ENCODE measurements at regions not wholly inside any gene's neighbourhood (a gene's known extent, or its start where the extent isn't known, plus 50 kb on each side); places are given as distances from the start of the nearest gene placed in this dataset.

GRCh38 chr13:31940076-31940475 is 91.5 kb upstream of the FRY start:
- TF ChIP-seq, protein P1, sequence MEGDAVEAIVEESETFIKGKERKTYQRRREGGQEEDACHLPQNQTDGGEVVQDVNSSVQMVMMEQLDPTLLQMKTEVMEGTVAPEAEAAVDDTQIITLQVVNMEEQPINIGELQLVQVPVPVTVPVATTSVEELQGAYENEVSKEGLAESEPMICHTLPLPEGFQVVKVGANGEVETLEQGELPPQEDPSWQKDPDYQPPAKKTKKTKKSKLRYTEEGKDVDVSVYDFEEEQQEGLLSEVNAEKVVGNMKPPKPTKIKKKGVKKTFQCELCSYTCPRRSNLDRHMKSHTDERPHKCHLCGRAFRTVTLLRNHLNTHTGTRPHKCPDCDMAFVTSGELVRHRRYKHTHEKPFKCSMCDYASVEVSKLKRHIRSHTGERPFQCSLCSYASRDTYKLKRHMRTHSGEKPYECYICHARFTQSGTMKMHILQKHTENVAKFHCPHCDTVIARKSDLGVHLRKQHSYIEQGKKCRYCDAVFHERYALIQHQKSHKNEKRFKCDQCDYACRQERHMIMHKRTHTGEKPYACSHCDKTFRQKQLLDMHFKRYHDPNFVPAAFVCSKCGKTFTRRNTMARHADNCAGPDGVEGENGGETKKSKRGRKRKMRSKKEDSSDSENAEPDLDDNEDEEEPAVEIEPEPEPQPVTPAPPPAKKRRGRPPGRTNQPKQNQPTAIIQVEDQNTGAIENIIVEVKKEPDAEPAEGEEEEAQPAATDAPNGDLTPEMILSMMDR (conservative IDR thresholded peaks at IDR 0.05), result no peak

GRCh38 chr13:31943591-31943990 is 88.0 kb upstream of the FRY start:
- H3K27ac ChIP-seq, result peak overlapping the region; percentile 83
- TF ChIP-seq, protein P1 (conservative IDR thresholded peaks at IDR 0.05), result no peak

More at GRCh38 chr13:31940076-31940475, 91.5 kb upstream of the FRY start:
- no peak overlapping the region for H3K27ac ChIP-seq

- TF ChIP-seq, protein P1 (conservative IDR thresholded peaks at IDR 0.05), result no peak
- peak overlapping the region; percentile 83 for H3K27ac ChIP-seq
These were observed 87.1 kb upstream of the FRY start for GRCh38 chr13:31944262-31945160.

- TF ChIP-seq, protein P1 (conservative IDR thresholded peaks at IDR 0.05), result no peak
- H3K27ac ChIP-seq, result peak overlapping the region; percentile 83
These were observed 86.2 kb upstream of the FRY start for GRCh38 chr13:31945202-31945961.

GRCh38 chr13:31946091-31946770 is 85.3 kb upstream of the FRY start:
- TF ChIP-seq, protein P1 (conservative IDR thresholded peaks at IDR 0.05), result no peak
- peak overlapping the region; percentile 83 for H3K27ac ChIP-seq

DNA sequence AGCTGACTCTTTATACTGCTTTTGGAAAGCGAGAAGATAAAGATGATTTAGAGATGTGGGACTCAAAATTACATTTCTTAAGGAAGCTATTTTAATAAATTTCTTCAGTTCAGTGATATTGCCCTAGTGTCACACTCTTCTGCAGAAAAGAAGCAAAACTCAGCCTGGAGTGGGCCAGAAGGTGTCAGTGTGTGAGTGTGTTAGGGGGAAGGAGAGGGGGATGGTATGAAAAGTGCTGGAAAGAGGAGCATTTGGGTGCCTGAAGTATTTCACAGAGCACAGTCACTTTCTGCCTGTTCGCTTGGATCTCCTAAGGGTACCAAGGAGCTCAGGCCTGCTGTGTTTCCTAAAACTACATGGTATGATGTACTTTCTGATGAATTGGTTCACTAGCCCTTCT is 84.5 kb upstream of the FRY start:
- H3K27ac ChIP-seq, result peak overlapping the region; percentile 83
- TF ChIP-seq, protein P1 (conservative IDR thresholded peaks at IDR 0.05), result peak; percentile 55

GRCh38 chr13:31947506-31947905 is 84.1 kb upstream of the FRY start:
- TF ChIP-seq, protein P1 (conservative IDR thresholded peaks at IDR 0.05), result no peak
- peak overlapping the region; percentile 83 for H3K27ac ChIP-seq

Data from VCaP (cell line).